ENCODE measurements at regions not wholly inside any gene's neighbourhood (a gene's known extent, or its start where the extent isn't known, plus 50 kb on each side); places are given as distances from the start of the nearest gene placed in this dataset.

- no peak for ATAC-seq
- TF ChIP-seq ZNF565 (CRISPR knock-in tag; conservative IDR thresholded peaks at IDR 0.05; ENCODE audit: low read depth) (no peak), CREB5 (CRISPR knock-in tag; IDR thresholded peaks at IDR 0.05; ENCODE audit: low read depth) (no peak), PATZ1 (CRISPR knock-in tag; IDR thresholded peaks at IDR 0.05; ENCODE audit: borderline replicate concordance) (no peak), ZNF70 (CRISPR knock-in tag; IDR thresholded peaks at IDR 0.05) (no peak)
These were observed 87.9 kb downstream of the CDCA7 start for GRCh38 chr2:173442542-173442941.

- no peak for ATAC-seq
These were observed 92.0 kb downstream of the CDCA7 start for GRCh38 chr2:173446722-173447121.

GRCh38 chr2:173448938-173449471 lies 94.3 kb downstream of the CDCA7 start:
- TF ChIP-seq SNAI2 (CRISPR knock-in tag; IDR thresholded peaks at IDR 0.05), result no peak
- TF ChIP-seq ZFP30 (CRISPR knock-in tag; IDR thresholded peaks at IDR 0.05), result no peak
- no peak for TF ChIP-seq PATZ1 (CRISPR knock-in tag; IDR thresholded peaks at IDR 0.05; ENCODE audit: borderline replicate concordance)
- no peak for TF ChIP-seq PPARA (CRISPR knock-in tag; IDR thresholded peaks at IDR 0.05; ENCODE audit: borderline replicate concordance)
- TF ChIP-seq ISL1 (CRISPR knock-in tag; IDR thresholded peaks at IDR 0.05), result no peak
- no peak for TF ChIP-seq ZC3H10 (CRISPR knock-in tag; IDR thresholded peaks at IDR 0.05)
- no peak for TF ChIP-seq CREB5 (CRISPR knock-in tag; IDR thresholded peaks at IDR 0.05; ENCODE audit: low read depth)
- no peak for TF ChIP-seq BACH2 (CRISPR knock-in tag; IDR thresholded peaks at IDR 0.05; ENCODE audit: borderline replicate concordance)
- TF ChIP-seq RARB (CRISPR knock-in tag; IDR thresholded peaks at IDR 0.05), result no peak
- TF ChIP-seq ZNF565 (CRISPR knock-in tag; conservative IDR thresholded peaks at IDR 0.05; ENCODE audit: low read depth), result no peak
- TF ChIP-seq ZNF8 (CRISPR knock-in tag; IDR thresholded peaks at IDR 0.05), result no peak
- TF ChIP-seq OSR1 (CRISPR knock-in tag; IDR thresholded peaks at IDR 0.05), result no peak
- no peak for TF ChIP-seq ARNTL (CRISPR knock-in tag; IDR thresholded peaks at IDR 0.05; ENCODE audit: borderline replicate concordance, low read depth)
- no peak for TF ChIP-seq TSHZ2 (CRISPR knock-in tag; IDR thresholded peaks at IDR 0.05)
- no peak for TF ChIP-seq ZNF70 (CRISPR knock-in tag; IDR thresholded peaks at IDR 0.05)
- no peak for TF ChIP-seq TOX (CRISPR knock-in tag; IDR thresholded peaks at IDR 0.05; ENCODE audit: borderline replicate concordance)
- no peak for TF ChIP-seq TCF4 (CRISPR knock-in tag; IDR thresholded peaks at IDR 0.05; ENCODE audit: borderline replicate concordance)
- no peak for TF ChIP-seq GLIS3 (CRISPR knock-in tag; IDR thresholded peaks at IDR 0.05)
- ATAC-seq, result peak; percentile 98

More at GRCh38 chr2:173446722-173447121, 92.0 kb downstream of the CDCA7 start:
- TF ChIP-seq POU6F1 (CRISPR knock-in tag; IDR thresholded peaks at IDR 0.05; ENCODE audit: borderline replicate concordance, low read depth) (no peak), ZFP3 (CRISPR knock-in tag; IDR thresholded peaks at IDR 0.05) (no peak)

Data from SK-N-SH treated with all-trans-retinoic acid at 6 μM for 48 hours (cell line).